Gastrocnemius medialis (tissue), 4 donors: ENCODE measurements at regions not wholly inside any gene's neighbourhood (a gene's known extent, or its start where the extent isn't known, plus 50 kb on each side); places are given as distances from the start of the nearest gene placed in this dataset.

Source experiments
- ATAC-seq, 2 donors: fragments of 150-250 bp; one replicate each; pipeline ENCODE4 v1.9.1; 2016
- DNase-seq, 2 donors: peaks; one replicate each; pipeline ENCODE4 v3.0.0-alpha.2; 2019
- H3K27ac ChIP-seq, 4 donors: fragments of 200-600 bp; sonication (generic); 1 replicate in 1 of 4; 2 replicates in 3 of 4; pipeline ENCODE4 v1.5.1; 2016 to 2018; ENCODE audit warnings: mild to moderate bottlenecking in 2 of 4, moderate library complexity in 1 of 4
- H3K27me3 ChIP-seq, 3 donors: fragments of 200-600 bp; sonication (generic) in 2 of 3; 1 replicate in 1 of 3; 2 replicates in 2 of 3; pipeline versions ENCODE4 v1.5.1 to v1.6.0; 2016 to 2019; ENCODE audit warnings: mild to moderate bottlenecking in 1 of 3, moderate library complexity in 1 of 3
- H3K36me3 ChIP-seq, 2 donors: fragments of 200-600 bp; sonication (generic) in 1 of 2; one replicate each; pipeline ENCODE4 v1.5.1; 2017 to 2018
- H3K4me1 ChIP-seq, 2 donors: fragments of 200-600 bp; sonication (generic) in 1 of 2; one replicate each; pipeline ENCODE4 v1.5.1; 2016 to 2017; ENCODE audit warnings: mild to moderate bottlenecking in 2 of 2
- H3K4me3 ChIP-seq, 4 donors: fragments of 200-600 bp; sonication (generic) in 3 of 4; 1 replicate in 1 of 4; 2 replicates in 3 of 4; pipeline ENCODE4 v1.5.1; 2016 to 2019; ENCODE audit warnings: mild to moderate bottlenecking in 2 of 4
- H3K9me3 ChIP-seq, 3 donors: fragments of 200-600 bp; sonication (generic) in 2 of 3; 1 replicate in 1 of 3; 2 replicates in 2 of 3; pipeline ENCODE4 v1.5.1; 2016 to 2019
- POLR2A ChIP-seq, 2 donors: fragments of 450-650 bp; IDR thresholded peaks; one replicate each; pipeline ENCODE4 v1.6.1; 2017; ENCODE audit warnings: antibody characterized with exemption in 2 of 2, mild to moderate bottlenecking in 2 of 2, moderate library complexity in 2 of 2
- in situ Hi-C, 4 donors: fragments of 200-750 bp; cut with MboI; loops; one replicate each; pipeline versions ENCODE4 v1.15.0 to v1.8.0; 2017; ENCODE audit warnings: low sequenced_read_pairs in 4 of 4
- intact Hi-C: fragments of 100-400 bp; cut with DNase I; formaldehyde crosslinking; loops from one replicate; pipeline ENCODE4 v1.15.1; 2023; ENCODE audit warnings: low total_unique reads
- TF ChIP-seq, protein P1 (sequence below), 5 experiments: fragments of 450-650 bp in 3 of 5; fragments of 200-600 bp in 2 of 5; sonication (generic) in 2 of 5; IDR thresholded peaks in 4 of 5; conservative IDR thresholded peaks in 1 of 5; 1 replicate in 4 of 5; 2 replicates in 1 of 5; pipeline ENCODE4 v1.5.1; 2016 to 2019; ENCODE audit warnings: antibody characterized with exemption in 5 of 5, mild to moderate bottlenecking in 3 of 5, moderate library complexity in 3 of 5

GRCh38 chr2:33848486-33848885 is 249.4 kb upstream of the FAM98A start:
- H3K27me3 ChIP-seq = no peaks in the 10 kb centered on the region
- TF ChIP-seq POLR2A (IDR thresholded peaks at IDR 0.05) = no peak
- TF ChIP-seq, protein P1, sequence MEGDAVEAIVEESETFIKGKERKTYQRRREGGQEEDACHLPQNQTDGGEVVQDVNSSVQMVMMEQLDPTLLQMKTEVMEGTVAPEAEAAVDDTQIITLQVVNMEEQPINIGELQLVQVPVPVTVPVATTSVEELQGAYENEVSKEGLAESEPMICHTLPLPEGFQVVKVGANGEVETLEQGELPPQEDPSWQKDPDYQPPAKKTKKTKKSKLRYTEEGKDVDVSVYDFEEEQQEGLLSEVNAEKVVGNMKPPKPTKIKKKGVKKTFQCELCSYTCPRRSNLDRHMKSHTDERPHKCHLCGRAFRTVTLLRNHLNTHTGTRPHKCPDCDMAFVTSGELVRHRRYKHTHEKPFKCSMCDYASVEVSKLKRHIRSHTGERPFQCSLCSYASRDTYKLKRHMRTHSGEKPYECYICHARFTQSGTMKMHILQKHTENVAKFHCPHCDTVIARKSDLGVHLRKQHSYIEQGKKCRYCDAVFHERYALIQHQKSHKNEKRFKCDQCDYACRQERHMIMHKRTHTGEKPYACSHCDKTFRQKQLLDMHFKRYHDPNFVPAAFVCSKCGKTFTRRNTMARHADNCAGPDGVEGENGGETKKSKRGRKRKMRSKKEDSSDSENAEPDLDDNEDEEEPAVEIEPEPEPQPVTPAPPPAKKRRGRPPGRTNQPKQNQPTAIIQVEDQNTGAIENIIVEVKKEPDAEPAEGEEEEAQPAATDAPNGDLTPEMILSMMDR (IDR thresholded peaks at IDR 0.05 in 4 of 5, conservative IDR thresholded peaks at IDR 0.05 in 1 of 5) = no peak
- intact Hi-C loops = no loop called here
- ATAC-seq = no peak
- H3K4me3 ChIP-seq = no peak overlapping the region
- no peaks in the 10 kb centered on the region for H3K4me1 ChIP-seq
- in situ Hi-C loops = no loop called here
- no peaks in the 10 kb centered on the region for H3K36me3 ChIP-seq
- no peak for DNase-seq
- no peaks in the 10 kb centered on the region for H3K9me3 ChIP-seq
- no peak overlapping the region for H3K27ac ChIP-seq

GRCh38 chr2:33839791-33840190 is 240.7 kb upstream of the FAM98A start:
- intact Hi-C loops = no loop called here
- H3K36me3 ChIP-seq = no peaks in the 10 kb centered on the region
- TF ChIP-seq, protein P1 (IDR thresholded peaks at IDR 0.05 in 4 of 5, conservative IDR thresholded peaks at IDR 0.05 in 1 of 5) = no peak
- no peak for TF ChIP-seq POLR2A (IDR thresholded peaks at IDR 0.05)
- H3K27ac ChIP-seq = no peak overlapping the region
- no peaks in the 10 kb centered on the region for H3K27me3 ChIP-seq
- no peaks in the 10 kb centered on the region for H3K9me3 ChIP-seq
- ATAC-seq (no peak), DNase-seq (no peak)
- in situ Hi-C loops = no loop called here
- H3K4me3 ChIP-seq = no peak overlapping the region
- no peaks in the 10 kb centered on the region for H3K4me1 ChIP-seq

DNA sequence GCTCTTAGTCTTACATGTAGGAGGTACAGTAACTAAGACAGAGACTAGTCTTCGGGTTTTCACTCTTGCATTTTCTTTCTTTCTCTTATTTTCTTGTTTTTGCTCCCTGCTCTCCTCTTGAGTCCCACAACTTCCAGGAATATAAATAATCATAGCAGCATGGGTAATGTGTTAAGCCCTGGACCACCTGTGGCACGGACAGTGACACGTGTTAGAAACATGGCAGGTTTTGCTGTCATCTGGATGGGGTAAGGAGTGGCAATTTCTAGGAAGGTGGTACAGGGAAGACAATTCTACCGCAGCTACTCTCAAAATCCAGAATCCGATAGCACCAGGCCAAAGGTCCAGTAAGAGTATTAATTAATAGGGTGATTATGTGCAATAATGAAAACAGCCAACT is 237.5 kb upstream of the FAM98A start:
- TF ChIP-seq POLR2A (IDR thresholded peaks at IDR 0.05) = no peak
- TF ChIP-seq, protein P1 (IDR thresholded peaks at IDR 0.05 in 4 of 5, conservative IDR thresholded peaks at IDR 0.05 in 1 of 5) = no peak
- Histone ChIP-seq H3K4me3 (no peak overlapping the region), H3K9me3 (no peaks in the 10 kb centered on the region), H3K27me3 (no peaks in the 10 kb centered on the region), H3K4me1 (no peaks in the 10 kb centered on the region), H3K27ac (no peak overlapping the region), H3K36me3 (no peaks in the 10 kb centered on the region)
- ATAC-seq (no peak), DNase-seq (no peak)
- in situ Hi-C loops = no loop called here
- intact Hi-C loops = no loop called here

GRCh38 chr2:33835911-33836310 is 236.8 kb upstream of the FAM98A start:
- Histone ChIP-seq H3K36me3 (no peaks in the 10 kb centered on the region), H3K4me3 (no peak overlapping the region), H3K9me3 (no peaks in the 10 kb centered on the region), H3K4me1 (no peaks in the 10 kb centered on the region), H3K27me3 (no peaks in the 10 kb centered on the region), H3K27ac (no peak overlapping the region)
- in situ Hi-C loops = no loop called here
- no peak for TF ChIP-seq POLR2A (IDR thresholded peaks at IDR 0.05)
- TF ChIP-seq, protein P1 (IDR thresholded peaks at IDR 0.05 in 4 of 5, conservative IDR thresholded peaks at IDR 0.05 in 1 of 5) = no peak
- DNase-seq (no peak), ATAC-seq (no peak)
- intact Hi-C loops = no loop called here

- intact Hi-C loops (no loop called here), in situ Hi-C loops (no loop called here)
- Histone ChIP-seq H3K27ac (no peak overlapping the region), H3K4me1 (no peaks in the 10 kb centered on the region), H3K27me3 (no peaks in the 10 kb centered on the region), H3K9me3 (no peaks in the 10 kb centered on the region), H3K4me3 (no peak overlapping the region), H3K36me3 (no peaks in the 10 kb centered on the region)
- DNase-seq = no peak
- TF ChIP-seq, protein P1 (IDR thresholded peaks at IDR 0.05 in 4 of 5, conservative IDR thresholded peaks at IDR 0.05 in 1 of 5) = no peak
- TF ChIP-seq POLR2A (IDR thresholded peaks at IDR 0.05) = no peak
- ATAC-seq = no peak
Observed at GRCh38 chr2:33822964-33823363, 223.9 kb upstream of the FAM98A start.
